NCI-H82 treated with DMSO at 0.1 percent for 48 hours (cell line): ENCODE measurements at regions not wholly inside any gene's neighbourhood (a gene's known extent, or its start where the extent isn't known, plus 50 kb on each side); places are given as distances from the start of the nearest gene placed in this dataset.

ENCODE experiments used
- DNase-seq: peaks from one replicate; lab custom pipeline; 2025; ENCODE audit not compliant: unreplicated experiment; lab: John Stamatoyannopoulos, UW

DNA sequence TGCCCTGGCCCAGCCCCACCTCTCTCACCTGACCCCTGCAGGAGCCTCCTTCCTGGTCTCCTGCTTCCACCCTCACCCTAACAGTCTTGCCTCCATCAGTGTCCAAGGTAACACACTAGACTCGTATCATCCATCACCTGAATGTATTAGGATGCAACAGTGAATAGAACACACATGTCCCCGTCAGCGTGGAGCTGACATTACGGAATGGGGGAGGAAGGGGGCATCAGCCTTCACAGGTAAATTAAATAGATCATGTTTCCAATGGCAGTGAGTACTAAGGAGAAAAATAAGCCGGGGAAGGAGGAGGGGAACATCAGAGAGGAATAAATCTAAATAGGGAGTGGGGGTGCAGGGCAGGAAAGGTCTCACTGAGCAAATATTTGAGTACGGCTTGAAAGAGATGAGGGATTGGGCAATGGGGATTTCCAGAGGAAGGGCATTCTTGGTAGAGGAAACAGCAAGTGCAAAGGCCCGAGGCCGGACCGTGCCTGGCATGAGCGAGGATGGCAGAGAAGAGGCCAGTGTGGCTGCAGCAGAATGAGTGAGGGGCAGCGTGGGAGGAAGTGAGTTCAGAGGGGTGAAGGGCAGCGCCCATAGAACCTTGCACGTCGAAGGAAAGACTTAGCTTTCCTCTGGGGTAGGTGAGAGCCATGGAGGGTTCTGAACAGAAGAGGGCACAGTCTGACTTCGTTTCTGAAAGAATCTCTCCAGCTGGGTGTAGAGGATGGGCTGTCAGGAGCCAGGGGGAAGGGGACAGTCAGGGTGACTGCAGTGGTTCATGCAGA lies 110.1 kb upstream of the PTPN1 start:
- DNase-seq, result no peak

DNA sequence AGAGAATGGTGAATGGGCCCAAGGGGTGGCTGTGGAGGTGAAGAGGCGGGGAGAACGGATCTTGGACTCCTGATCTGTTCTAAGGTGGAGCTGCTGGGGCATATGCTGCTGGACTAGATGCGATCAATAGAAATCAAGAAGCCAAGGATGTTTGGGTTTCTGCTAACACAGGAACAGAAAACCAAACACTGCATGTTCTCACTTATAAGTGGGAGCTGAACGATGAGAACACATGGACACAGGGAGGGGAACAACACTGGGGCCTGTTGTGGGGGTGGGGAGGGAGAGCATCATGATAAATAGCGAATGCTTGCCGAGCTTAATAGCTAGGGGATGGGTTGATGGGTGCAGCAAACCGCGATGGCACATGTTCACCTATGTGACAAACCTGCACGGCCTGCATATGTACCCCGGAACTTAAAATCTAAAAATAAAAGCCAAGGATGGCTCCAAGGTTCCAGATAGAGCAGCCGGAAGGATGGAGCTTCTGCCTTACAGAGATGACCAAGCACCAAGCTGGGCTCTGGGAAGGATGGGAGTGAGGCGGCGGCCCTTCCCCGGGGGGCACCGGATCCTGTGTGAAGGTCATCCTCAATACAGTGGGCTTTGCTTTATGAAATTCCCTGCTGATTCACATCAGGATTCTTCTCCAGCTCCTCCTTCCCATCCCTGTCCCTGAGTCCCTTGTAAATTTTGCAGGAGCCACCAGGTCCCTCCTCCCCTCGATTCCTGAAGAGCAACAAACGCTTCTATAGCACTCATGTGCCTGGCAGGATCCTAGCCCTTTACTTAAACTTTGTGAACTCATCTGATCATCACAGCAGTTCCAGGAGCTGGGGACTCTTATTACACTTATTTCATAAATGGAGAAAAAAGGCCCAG lies 109.2 kb upstream of the PTPN1 start:
- DNase-seq, result no peak

- no peak for DNase-seq
Observed at GRCh38 chr20:50401587-50402418, 108.4 kb upstream of the PTPN1 start.

DNA sequence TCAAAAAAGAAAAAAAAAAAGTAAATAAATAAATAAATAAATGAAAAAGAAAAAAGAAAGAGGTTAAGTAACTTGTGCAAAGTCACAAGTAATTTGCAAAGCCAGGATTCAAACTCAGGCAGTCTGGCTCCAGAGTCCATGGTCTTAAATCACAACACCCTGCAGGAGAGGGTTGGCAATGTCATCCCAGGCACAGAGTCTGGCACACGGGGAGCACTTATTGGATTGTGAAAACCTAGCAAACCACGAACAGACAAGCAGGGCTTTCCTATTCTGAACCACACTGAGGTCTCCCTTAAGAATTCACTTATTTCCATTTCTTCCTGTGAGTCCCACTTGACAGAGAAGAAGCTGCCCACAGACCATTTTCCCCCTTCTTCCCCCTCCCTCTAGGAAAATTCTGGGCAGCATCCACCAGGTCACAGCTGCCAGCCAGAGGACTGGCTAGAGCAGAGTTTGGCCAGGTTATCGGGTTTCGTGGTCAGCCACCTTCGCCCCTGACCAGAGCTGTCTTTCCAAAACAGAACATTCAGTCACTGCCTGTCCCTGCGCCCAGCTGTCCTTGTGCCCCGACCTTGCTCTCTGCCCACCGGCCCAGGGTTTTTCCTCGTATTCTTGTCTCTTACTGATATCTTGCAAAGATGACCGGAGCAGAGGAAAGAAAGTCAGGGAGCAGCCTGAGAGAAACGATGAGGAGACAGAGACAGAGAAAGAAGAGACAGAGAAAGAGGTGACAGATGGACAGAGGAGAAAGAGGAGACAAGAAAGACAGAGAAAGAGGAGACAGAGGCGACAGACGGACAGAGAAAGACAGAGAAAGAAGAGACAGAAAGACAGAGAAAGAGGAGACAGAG lies 106.4 kb upstream of the PTPN1 start:
- no peak for DNase-seq

- DNase-seq, result no peak
Observed at GRCh38 chr20:50404419-50405234, 105.6 kb upstream of the PTPN1 start.

GRCh38 chr20:50405235-50405914 lies 104.8 kb upstream of the PTPN1 start:
- no peak for DNase-seq

DNA sequence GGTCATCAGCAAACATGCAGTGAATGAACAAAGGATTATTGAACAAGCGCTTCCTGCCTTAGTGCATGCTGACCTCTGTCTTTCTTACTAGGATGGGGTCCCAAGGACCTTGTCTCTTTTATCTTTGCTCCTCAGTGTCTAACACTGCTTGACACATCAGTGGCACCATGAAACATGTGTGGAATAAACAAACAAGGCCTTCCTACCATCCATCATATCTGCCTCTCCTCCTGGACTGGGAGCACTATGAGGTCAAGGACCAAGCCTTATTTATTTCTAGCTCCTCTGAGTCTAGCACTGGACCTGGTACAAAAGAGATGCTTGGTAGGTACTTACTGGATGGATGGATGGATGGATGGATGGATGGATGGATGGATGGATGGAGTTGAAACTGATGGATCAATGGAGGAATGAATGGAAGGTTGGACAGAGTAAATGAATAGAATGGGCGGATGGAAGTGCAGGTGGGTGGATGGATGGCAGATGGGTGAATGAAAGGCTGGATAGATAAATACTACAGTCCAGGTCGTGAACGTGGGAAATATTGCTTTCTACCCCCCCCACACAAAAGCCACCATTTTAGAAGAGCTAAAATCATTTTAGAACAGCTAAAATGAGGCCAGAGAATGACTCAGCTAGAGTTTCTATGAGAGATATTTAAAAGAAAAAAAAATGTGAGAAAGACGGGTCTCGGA lies 104.1 kb upstream of the PTPN1 start:
- DNase-seq, result no peak

- no peak for DNase-seq
Observed at GRCh38 chr20:50406610-50407136, 103.5 kb upstream of the PTPN1 start.

DNA sequence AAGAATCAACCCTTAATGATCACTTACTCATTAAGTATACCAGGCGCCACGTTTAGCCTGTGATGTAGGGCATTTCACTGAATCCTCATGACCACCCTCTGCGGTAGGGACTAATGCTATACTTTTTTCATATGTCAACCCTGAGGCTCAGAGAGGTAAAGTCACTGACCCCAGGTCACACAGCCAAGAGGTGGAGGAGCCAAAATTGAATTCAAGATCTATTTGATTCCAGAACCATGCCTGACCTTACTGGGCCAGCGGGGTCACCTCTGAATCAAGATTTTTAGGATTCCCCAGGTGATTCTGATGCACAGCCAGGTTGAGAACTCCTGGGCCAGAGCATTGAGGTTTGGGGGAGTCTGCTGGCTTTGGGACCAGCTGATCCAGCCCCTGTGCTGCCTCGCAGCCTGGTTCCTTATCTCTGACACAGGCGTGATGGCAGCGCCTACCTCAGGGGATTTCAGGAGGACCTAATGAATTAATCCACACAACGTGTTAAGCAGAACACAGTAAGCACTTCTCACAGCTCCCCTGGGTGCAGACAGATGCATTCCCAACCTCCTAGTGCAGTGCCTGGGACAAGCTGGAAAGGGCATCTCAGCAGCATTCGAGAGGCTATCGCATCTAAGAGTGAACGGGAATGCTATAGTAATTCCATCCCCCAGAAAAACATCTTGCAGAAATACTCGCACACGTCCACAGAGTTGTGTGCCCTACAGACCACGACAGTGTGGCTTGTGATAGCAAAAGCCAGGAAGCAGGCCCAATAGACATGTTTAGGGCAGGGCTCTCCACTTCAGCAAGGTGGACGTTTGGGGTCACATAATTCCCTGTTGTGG lies 101.4 kb upstream of the PTPN1 start:
- DNase-seq, result peak; percentile 31

- DNase-seq, result no peak
Observed at GRCh38 chr20:50409495-50409894, 100.7 kb upstream of the PTPN1 start.

DNA sequence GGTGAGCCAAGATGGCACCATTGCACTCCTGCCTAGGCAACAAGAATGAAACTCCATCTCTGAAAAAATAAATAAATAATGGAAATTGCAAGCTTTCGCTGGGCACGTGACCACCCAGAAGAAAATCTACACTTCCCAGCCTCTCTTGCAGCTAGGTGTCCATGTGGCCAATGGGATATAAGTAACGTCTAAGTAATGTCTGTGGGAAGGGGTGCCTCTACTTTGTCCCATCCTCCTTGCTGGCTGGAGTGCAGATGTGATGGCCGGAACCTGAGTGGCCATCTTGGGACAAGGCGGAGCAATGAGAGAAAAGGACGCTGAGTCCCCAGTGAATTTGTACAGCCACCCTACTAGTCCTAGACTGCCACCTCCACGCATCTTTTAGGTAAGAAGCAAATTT lies 99.8 kb upstream of the PTPN1 start:
- DNase-seq, result no peak

GRCh38 chr20:50412069-50412468 lies 98.1 kb upstream of the PTPN1 start:
- no peak for DNase-seq

- no peak for DNase-seq
Observed at GRCh38 chr20:50412499-50412898, 97.7 kb upstream of the PTPN1 start.

DNA sequence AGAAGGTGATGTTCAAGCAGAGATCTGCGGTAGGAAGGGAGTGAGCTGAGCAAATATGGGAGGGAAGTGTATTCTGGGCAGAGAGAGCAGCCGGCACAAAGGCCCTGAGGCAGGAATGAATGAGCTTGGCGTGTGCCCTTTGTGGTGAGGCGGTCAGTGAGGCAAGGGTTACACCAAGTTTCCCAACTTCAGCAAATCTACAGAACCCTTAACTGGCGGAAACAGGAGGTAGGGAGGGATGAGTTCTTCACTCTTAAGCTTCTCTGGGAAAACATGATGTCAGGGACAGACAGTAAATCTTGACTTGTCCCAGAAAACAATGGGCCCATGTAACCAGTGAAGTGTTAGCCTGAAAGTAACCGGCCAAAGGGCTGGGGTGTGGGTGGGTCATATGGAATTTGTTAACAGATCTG lies 97.1 kb upstream of the PTPN1 start:
- DNase-seq, result no peak

GRCh38 chr20:50415021-50415515 lies 95.1 kb upstream of the PTPN1 start:
- DNase-seq, result no peak

DNA sequence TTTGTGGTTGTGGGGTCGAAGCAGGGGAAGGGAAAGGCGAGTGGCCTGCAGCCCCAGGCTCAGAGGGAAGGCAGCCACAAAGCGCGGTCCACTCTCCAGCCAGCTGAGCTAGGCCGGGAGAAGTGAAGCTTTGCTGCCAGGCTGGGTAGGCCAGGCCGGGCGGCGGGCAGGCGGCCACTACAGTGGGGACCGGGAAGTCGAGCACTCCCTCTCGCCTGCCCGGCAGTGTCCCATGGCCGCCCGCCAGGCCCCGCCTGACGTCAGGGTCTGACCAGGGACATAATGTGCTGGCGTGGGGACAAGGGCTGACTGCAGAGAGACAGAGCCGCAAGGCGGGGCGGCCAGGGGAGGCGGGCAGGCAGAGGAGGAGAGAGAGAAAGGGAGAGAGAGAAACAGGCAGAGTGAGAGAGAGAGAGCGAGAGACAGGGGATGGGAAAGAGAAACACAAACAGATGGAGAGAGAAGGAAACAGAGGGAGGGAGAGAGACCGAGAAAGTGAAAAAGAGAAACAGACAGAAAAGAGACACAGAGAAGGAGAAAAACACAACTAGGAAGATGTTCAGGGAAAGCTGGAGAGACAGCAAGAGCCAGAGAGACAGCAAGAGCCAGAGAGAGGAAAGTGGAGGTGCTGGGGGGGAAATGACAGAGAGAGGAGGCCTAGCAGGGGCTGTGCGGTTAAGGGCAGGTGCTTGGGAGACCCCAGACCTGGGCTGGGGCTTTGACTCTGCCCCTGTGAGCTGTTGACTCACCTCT lies 94.5 kb upstream of the PTPN1 start:
- no peak for DNase-seq
